ENCODE measurements at regions not wholly inside any gene's neighbourhood (a gene's known extent, or its start where the extent isn't known, plus 50 kb on each side); places are given as distances from the start of the nearest gene placed in this dataset.
"Not testable (repeated sequence)": the region's sequence is repeated elsewhere in the genome, so short reads cannot be mapped to it uniquely, and the experiment has no call there.

DNA sequence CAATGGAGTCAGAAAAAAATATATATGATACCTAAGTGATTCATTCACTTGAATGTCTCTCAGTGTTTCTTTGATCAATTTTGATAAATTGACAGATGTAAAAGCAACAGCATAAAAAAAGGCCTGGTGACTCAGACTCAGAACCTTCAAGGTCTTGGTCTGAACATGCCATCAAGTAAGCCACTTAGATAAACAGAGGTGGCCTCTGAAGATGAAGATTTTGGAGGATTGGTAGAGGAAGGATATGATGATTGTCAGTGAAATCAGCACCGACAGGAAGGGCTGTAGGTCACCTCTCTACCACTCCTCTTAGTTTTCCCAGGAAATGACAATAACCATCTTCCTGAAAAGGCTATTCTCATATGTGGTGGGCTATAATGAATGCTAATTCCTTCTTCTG is 422.8 kb upstream of the EPHA7 start:
- no peaks in the 10 kb centered on the region for H3K27me3 Mint-ChIP-seq (ENCODE audit: low read depth)
- TF ChIP-seq, protein P1, sequence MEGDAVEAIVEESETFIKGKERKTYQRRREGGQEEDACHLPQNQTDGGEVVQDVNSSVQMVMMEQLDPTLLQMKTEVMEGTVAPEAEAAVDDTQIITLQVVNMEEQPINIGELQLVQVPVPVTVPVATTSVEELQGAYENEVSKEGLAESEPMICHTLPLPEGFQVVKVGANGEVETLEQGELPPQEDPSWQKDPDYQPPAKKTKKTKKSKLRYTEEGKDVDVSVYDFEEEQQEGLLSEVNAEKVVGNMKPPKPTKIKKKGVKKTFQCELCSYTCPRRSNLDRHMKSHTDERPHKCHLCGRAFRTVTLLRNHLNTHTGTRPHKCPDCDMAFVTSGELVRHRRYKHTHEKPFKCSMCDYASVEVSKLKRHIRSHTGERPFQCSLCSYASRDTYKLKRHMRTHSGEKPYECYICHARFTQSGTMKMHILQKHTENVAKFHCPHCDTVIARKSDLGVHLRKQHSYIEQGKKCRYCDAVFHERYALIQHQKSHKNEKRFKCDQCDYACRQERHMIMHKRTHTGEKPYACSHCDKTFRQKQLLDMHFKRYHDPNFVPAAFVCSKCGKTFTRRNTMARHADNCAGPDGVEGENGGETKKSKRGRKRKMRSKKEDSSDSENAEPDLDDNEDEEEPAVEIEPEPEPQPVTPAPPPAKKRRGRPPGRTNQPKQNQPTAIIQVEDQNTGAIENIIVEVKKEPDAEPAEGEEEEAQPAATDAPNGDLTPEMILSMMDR (IDR thresholded peaks at IDR 0.05), result no peak
- DNase-seq (ENCODE audit: low spot score), result no peak
- no peaks in the 10 kb centered on the region for H3K36me3 Mint-ChIP-seq (ENCODE audit: low read depth)
- no peaks in the 10 kb centered on the region for H3K9me3 Mint-ChIP-seq (ENCODE audit: low read depth)
- no peak overlapping the region for H3K27ac Mint-ChIP-seq (ENCODE audit: unreplicated experiment)
- no peaks in the 10 kb centered on the region for H3K4me1 Mint-ChIP-seq (ENCODE audit: low read depth)
- H3K4me3 Mint-ChIP-seq (ENCODE audit: unreplicated experiment), result no peak overlapping the region

DNA sequence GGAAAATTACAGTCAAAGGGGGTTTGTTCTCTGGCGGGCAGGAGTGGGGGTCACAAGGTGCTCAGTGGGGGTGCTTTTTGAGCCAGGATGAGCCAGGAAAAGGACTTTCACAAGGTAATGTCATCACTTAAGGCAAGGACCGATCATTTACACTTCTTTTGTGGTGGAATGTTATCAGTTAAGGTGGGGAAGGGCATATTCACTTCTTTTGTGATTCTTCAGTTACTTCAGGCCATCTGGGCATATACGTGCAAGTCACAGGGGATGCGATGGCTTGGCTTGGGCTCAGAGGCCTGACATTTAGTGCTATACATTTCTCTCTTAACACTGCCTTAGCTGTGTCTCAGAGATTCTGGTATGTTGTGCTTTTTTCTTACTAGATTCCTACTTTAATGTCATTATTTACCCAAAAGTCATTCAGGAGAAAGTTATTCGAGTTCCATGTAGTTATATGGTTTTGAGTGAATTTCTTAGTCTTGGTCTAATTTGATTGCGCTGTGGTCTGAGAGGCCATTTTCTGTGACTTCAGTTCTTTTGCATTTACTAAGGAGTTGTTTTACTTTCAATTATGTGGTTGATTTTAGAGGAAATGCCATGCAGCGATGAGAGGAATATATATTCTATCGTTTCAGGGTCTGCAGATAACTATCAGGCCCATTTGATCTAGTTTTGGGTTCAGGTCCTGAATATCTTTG is 416.2 kb upstream of the EPHA7 start:
- not testable (repeated sequence) for DNase-seq (ENCODE audit: low spot score); H3K27me3 Mint-ChIP-seq (ENCODE audit: low read depth); H3K27ac Mint-ChIP-seq (ENCODE audit: unreplicated experiment); H3K36me3 Mint-ChIP-seq (ENCODE audit: low read depth); H3K4me1 Mint-ChIP-seq (ENCODE audit: low read depth); H3K4me3 Mint-ChIP-seq (ENCODE audit: unreplicated experiment)
- H3K9me3 Mint-ChIP-seq (ENCODE audit: low read depth), result peaks cover 10% of the 10 kb centered on the region

DNA sequence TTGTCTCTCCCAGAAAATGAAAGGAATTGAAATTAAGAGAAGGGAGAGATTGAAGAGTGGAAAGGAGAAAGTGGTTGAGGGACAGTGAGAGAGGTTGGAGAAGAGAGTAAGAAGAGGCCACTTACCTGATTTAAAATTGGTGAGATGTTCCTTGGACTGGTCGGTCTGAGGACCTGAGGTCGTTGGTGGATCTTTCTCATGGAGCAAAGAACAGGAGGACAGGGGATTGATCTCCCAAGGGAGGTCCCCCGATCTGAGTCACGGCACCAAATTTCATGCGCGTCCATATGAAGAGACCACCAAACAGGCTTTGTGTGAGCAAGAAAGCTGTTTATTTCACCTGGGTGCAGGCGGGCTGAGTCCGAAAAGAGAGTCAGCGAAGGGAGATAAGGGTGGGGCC is 415.7 kb upstream of the EPHA7 start:
- H3K4me3 Mint-ChIP-seq (ENCODE audit: unreplicated experiment); DNase-seq (ENCODE audit: low spot score); H3K4me1 Mint-ChIP-seq (ENCODE audit: low read depth); H3K36me3 Mint-ChIP-seq (ENCODE audit: low read depth); H3K27ac Mint-ChIP-seq (ENCODE audit: unreplicated experiment); H3K27me3 Mint-ChIP-seq (ENCODE audit: low read depth): not testable (repeated sequence)
- peaks cover 10% of the 10 kb centered on the region for H3K9me3 Mint-ChIP-seq (ENCODE audit: low read depth)

DNA sequence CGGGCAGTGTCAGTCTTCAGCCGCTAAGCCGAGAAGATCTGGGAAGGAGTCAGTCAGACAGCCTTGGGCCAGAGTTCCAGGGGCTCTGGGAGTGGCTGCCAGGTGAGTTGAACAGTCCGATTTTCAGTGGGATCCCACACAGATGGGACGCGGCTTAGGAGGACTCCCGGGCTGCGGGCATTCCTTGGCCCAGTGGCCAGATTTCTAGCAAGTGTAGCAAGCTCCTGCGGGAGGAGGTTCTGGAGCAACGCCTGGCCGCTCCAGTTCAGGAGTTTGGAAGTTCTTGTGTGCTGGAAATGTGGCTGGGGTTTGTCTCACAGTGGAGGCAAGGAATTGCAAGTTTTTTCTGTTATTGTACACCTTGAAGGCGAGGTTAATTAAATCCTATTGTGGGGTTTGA is 414.0 kb upstream of the EPHA7 start:
- peaks cover 10% of the 10 kb centered on the region for H3K9me3 Mint-ChIP-seq (ENCODE audit: low read depth)
- not testable (repeated sequence) for H3K27ac Mint-ChIP-seq (ENCODE audit: unreplicated experiment); DNase-seq (ENCODE audit: low spot score); H3K4me3 Mint-ChIP-seq (ENCODE audit: unreplicated experiment); H3K36me3 Mint-ChIP-seq (ENCODE audit: low read depth); H3K4me1 Mint-ChIP-seq (ENCODE audit: low read depth); H3K27me3 Mint-ChIP-seq (ENCODE audit: low read depth)

DNA sequence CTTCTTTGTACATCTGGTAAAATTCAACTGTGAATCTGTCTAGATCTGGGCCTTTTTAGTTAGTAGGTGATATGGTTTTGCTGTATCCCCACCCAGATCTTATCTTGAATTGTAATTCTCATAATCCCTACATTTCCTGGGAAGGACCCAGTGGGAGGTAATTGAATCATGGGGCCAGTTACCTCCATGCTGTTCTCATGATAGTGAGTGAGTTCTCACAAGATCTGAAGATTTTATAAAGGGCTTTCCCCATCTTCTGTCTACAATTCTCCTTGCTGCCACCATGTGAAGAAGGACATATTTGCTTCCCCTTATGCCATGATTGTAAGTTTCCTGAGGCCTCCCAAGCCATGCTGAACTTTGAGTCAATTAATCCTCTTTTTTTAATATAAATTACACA is 410.4 kb upstream of the EPHA7 start:
- not testable (repeated sequence) for H3K9me3 Mint-ChIP-seq (ENCODE audit: low read depth); DNase-seq (ENCODE audit: low spot score); H3K36me3 Mint-ChIP-seq (ENCODE audit: low read depth); H3K27ac Mint-ChIP-seq (ENCODE audit: unreplicated experiment); H3K4me1 Mint-ChIP-seq (ENCODE audit: low read depth); H3K4me3 Mint-ChIP-seq (ENCODE audit: unreplicated experiment); H3K27me3 Mint-ChIP-seq (ENCODE audit: low read depth)

DNA sequence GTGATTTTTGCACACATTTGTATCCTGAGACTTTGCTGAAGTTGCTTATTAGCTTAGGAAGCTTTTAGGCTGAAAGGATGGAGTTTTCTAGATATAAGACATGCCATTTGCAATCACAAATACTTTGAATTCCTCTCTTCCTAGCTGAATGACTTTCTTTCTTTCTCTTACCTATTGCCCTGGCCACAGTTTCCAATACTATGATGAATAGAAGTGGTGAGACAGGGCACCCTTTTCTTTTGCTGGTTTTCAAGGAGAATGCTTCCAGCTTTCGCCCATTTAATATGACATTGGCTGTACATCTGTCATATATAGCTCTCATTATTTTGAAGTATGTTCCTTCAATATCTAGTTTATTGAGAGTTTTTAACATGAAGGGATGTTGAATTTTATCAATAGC is 409.6 kb upstream of the EPHA7 start:
- Mint-ChIP-seq H3K9me3 (ENCODE audit: low read depth) (peaks cover 2% of the 10 kb centered on the region), H3K27ac (ENCODE audit: unreplicated experiment) (no peak overlapping the region), H3K36me3 (ENCODE audit: low read depth) (peaks cover under 1% of the 10 kb centered on the region), H3K27me3 (ENCODE audit: low read depth) (no peaks in the 10 kb centered on the region), H3K4me1 (ENCODE audit: low read depth) (no peaks in the 10 kb centered on the region), H3K4me3 (ENCODE audit: unreplicated experiment) (no peak overlapping the region)
- TF ChIP-seq, protein P1 (IDR thresholded peaks at IDR 0.05), result no peak
- no peak for DNase-seq (ENCODE audit: low spot score)

DNA sequence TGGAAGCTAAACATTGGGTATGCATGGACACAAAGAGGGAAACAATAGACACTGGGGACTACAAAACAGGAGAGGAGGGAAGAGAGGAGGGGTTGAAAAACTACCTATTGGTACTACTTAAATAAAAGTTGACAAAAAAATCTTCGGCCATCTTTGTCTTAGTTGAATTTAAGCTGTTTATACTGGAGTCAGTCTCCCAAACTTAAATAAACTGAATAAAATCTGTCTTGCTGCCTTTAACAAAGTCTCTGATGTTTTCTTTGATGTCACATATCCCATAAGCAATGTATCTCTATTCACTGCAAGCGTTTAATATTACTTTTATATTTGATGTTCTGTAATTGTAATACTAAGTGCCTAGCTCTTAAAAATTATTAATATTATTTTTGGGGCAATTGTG is 409.2 kb upstream of the EPHA7 start:
- H3K4me1 Mint-ChIP-seq (ENCODE audit: low read depth), result no peaks in the 10 kb centered on the region
- peaks cover 2% of the 10 kb centered on the region for H3K9me3 Mint-ChIP-seq (ENCODE audit: low read depth)
- DNase-seq (ENCODE audit: low spot score), result no peak
- no peaks in the 10 kb centered on the region for H3K27me3 Mint-ChIP-seq (ENCODE audit: low read depth)
- H3K4me3 Mint-ChIP-seq (ENCODE audit: unreplicated experiment), result no peak overlapping the region
- peaks cover 2% of the 10 kb centered on the region for H3K36me3 Mint-ChIP-seq (ENCODE audit: low read depth)
- TF ChIP-seq, protein P1 (IDR thresholded peaks at IDR 0.05), result no peak
- H3K27ac Mint-ChIP-seq (ENCODE audit: unreplicated experiment), result no peak overlapping the region

Measured in chondrocyte (in vitro differentiated cells).